ENCODE measurements at regions not wholly inside any gene's neighbourhood (a gene's known extent, or its start where the extent isn't known, plus 50 kb on each side); places are given as distances from the start of the nearest gene placed in this dataset.

DNA sequence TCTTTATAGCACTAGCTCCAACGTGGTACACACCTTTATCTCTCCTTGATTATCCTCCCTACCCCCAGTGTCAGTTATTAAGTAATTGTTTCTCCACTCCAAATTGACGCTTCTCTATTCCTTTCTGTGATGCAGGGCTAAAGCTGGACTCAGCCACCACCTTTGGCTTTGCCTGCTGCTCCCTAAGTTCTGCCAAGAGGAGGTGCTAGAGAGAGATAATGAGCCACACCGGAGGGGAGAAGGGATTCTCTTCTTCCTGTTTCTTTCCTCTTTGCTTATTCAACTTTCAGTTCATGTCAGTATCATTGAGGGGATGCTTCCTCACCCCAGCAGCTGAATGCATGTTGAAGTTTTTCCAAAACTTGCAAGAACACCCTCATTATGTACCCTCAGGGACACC, 176.5 kb downstream of the GBA3 start:
- no peak for DNase-seq
- intact Hi-C loops (cut with DNase I), result no loop called here
- Histone ChIP-seq H3K27ac (no peak overlapping the region), H3K27me3 (no peaks in the 10 kb centered on the region), H3K4me3 (no peak overlapping the region), H3K36me3 (no peaks in the 10 kb centered on the region), H3K9me3 (no peaks in the 10 kb centered on the region), H3K4me1 (no peaks in the 10 kb centered on the region)
- no peak for TF ChIP-seq POLR2AphosphoS5 (IDR thresholded peaks at IDR 0.05)
- TF ChIP-seq, protein P1, sequence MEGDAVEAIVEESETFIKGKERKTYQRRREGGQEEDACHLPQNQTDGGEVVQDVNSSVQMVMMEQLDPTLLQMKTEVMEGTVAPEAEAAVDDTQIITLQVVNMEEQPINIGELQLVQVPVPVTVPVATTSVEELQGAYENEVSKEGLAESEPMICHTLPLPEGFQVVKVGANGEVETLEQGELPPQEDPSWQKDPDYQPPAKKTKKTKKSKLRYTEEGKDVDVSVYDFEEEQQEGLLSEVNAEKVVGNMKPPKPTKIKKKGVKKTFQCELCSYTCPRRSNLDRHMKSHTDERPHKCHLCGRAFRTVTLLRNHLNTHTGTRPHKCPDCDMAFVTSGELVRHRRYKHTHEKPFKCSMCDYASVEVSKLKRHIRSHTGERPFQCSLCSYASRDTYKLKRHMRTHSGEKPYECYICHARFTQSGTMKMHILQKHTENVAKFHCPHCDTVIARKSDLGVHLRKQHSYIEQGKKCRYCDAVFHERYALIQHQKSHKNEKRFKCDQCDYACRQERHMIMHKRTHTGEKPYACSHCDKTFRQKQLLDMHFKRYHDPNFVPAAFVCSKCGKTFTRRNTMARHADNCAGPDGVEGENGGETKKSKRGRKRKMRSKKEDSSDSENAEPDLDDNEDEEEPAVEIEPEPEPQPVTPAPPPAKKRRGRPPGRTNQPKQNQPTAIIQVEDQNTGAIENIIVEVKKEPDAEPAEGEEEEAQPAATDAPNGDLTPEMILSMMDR (IDR thresholded peaks at IDR 0.05), result no peak
- 42 to 44% methylated on average over 3 of the region's 3 CpGs for WGBS, 2 donors
